Thyroid gland (tissue), 4 donors: ENCODE measurements at regions not wholly inside any gene's neighbourhood (a gene's known extent, or its start where the extent isn't known, plus 50 kb on each side); places are given as distances from the start of the nearest gene placed in this dataset.

Source experiments
- POLR2A ChIP-seq, 2 donors: fragments of 450-650 bp; IDR thresholded peaks; one replicate each; pipeline ENCODE4 v1.6.1; 2017; ENCODE audit warnings: antibody characterized with exemption in 2 of 2, mild to moderate bottlenecking in 2 of 2, moderate library complexity in 1 of 2
- TF ChIP-seq, protein P1 (sequence below), 6 experiments: fragments of 200-600 bp in 3 of 6; fragments of 450-650 bp in 3 of 6; sonication (generic) in 3 of 6; IDR thresholded peaks; one replicate each; pipeline ENCODE4 v1.5.1; 2016 to 2019; ENCODE audit warnings: antibody characterized with exemption in 6 of 6, mild to moderate bottlenecking in 2 of 6, inconsistent platforms in 1 of 6, moderate library complexity in 1 of 6

- TF ChIP-seq, protein P1, sequence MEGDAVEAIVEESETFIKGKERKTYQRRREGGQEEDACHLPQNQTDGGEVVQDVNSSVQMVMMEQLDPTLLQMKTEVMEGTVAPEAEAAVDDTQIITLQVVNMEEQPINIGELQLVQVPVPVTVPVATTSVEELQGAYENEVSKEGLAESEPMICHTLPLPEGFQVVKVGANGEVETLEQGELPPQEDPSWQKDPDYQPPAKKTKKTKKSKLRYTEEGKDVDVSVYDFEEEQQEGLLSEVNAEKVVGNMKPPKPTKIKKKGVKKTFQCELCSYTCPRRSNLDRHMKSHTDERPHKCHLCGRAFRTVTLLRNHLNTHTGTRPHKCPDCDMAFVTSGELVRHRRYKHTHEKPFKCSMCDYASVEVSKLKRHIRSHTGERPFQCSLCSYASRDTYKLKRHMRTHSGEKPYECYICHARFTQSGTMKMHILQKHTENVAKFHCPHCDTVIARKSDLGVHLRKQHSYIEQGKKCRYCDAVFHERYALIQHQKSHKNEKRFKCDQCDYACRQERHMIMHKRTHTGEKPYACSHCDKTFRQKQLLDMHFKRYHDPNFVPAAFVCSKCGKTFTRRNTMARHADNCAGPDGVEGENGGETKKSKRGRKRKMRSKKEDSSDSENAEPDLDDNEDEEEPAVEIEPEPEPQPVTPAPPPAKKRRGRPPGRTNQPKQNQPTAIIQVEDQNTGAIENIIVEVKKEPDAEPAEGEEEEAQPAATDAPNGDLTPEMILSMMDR (IDR thresholded peaks at IDR 0.05) = no peak
- no peak for TF ChIP-seq POLR2A (IDR thresholded peaks at IDR 0.05)
These were observed 1133.4 kb downstream of the XPNPEP1 start for GRCh38 chr10:108789919-108790318.
